ENCODE measurements at regions not wholly inside any gene's neighbourhood (a gene's known extent, or its start where the extent isn't known, plus 50 kb on each side); places are given as distances from the start of the nearest gene placed in this dataset.

DNA sequence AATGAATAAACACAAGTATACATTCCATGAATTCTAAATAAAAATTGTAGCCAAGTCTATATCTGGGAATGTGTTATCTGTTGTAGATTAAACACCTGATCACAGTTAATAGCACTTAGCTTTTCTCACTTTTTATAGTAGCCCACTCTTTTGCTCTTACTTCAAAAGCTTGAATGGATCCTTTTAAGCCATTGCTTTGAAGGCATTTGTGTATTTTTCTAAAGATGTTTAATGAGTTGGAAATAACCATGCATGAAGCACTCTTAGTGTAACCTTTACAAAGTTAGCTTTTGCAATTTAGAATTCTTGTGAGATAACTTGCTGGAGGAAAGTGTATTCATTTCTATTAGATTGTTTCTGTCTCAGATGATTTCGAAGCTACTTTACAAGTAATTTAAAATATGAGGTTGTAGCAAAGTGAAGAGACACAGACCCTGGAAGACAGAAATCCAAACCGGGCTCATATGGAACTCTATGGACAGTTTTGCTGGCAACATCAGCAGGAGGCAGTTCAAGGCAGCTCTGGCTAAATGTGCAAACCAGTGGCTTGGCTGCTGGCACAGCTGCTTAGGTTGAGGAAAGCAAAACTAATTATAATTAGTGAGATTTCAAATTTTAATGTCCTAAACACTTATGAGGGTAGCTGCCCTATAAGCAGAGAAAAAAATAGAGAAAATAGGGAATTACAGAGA lies 469.8 kb upstream of the ZEB2 start:
- DNase-seq (no peak), ATAC-seq (no peak)
- ChIA-PET POLR2A (ENCODE audit: unreplicated experiment) (no interaction called here), CTCF (no interaction called here)
- Histone ChIP-seq H3K27ac (ENCODE audit: low read length) (no peak overlapping the region), H3K9me2 (replicated peaks; ENCODE audit: low read length) (no peaks in the 10 kb centered on the region), H3K4me1 (ENCODE audit: insufficient read depth, low read length) (no peaks in the 10 kb centered on the region), H3K36me3 (ENCODE audit: low read depth, low read length) (no peaks in the 10 kb centered on the region), H3F3A (ENCODE audit: low read length, unreplicated experiment) (no peaks in the 10 kb centered on the region), H2AFZ (ENCODE audit: low read length) (no peak overlapping the region), H3K79me2 (ENCODE audit: low read length) (no peaks in the 10 kb centered on the region), H4K20me1 (ENCODE audit: low read length) (no peaks in the 10 kb centered on the region), H3K27me3 (ENCODE audit: low read length) (no peaks in the 10 kb centered on the region), H3K4me3 (ENCODE audit: low read length) (no peak overlapping the region), H3K9ac (ENCODE audit: low read length) (no peak overlapping the region), H3K4me2 (ENCODE audit: low read length) (no peak overlapping the region), H3K9me3 (ENCODE audit: low read length) (no peaks in the 10 kb centered on the region)
- no TSS peak for BruUV-seq (replicated peaks)
- no peak for TF ChIP-seq EZH2phosphoT487 (IDR thresholded peaks at IDR 0.05; ENCODE audit: borderline replicate concordance, low read length)
- TF ChIP-seq EZH2 (IDR thresholded peaks at IDR 0.05; ENCODE audit: low read length, unreplicated experiment): no peak
- TF ChIP-seq, protein P1, sequence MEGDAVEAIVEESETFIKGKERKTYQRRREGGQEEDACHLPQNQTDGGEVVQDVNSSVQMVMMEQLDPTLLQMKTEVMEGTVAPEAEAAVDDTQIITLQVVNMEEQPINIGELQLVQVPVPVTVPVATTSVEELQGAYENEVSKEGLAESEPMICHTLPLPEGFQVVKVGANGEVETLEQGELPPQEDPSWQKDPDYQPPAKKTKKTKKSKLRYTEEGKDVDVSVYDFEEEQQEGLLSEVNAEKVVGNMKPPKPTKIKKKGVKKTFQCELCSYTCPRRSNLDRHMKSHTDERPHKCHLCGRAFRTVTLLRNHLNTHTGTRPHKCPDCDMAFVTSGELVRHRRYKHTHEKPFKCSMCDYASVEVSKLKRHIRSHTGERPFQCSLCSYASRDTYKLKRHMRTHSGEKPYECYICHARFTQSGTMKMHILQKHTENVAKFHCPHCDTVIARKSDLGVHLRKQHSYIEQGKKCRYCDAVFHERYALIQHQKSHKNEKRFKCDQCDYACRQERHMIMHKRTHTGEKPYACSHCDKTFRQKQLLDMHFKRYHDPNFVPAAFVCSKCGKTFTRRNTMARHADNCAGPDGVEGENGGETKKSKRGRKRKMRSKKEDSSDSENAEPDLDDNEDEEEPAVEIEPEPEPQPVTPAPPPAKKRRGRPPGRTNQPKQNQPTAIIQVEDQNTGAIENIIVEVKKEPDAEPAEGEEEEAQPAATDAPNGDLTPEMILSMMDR (conservative IDR thresholded peaks at IDR 0.05; ENCODE audit: low read depth, low read length): no peak
- intact Hi-C loops (cut with micrococcal nuclease): loop anchor here (5.0 kb wide), 1 partner anchor 32 kb away; no protein-coding TSS in a partner anchor

DNA sequence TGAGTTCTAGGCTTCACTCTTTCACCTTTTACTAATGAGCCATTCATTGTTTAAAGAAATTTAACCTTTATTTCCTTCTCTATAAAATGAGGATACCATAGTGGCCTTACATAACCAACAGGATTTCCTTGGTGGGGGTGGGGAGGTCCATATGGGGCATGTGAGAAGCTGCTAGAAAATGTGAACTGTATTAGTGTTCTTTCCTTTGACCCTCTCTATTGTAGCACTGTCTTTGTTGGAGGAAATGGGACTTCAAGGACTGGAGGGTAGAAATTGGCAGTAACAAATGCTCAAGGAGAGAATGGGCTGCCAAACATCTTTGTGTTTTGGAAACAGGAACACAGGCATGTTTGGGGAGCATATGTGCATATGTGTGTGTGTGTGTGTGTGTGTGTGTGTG lies 468.7 kb upstream of the ZEB2 start:
- Histone ChIP-seq H4K20me1 (ENCODE audit: low read length) (no peaks in the 10 kb centered on the region), H3K4me2 (ENCODE audit: low read length) (no peak overlapping the region), H2AFZ (ENCODE audit: low read length) (no peak overlapping the region), H3K27me3 (ENCODE audit: low read length) (no peaks in the 10 kb centered on the region), H3K4me3 (ENCODE audit: low read length) (no peak overlapping the region), H3K27ac (ENCODE audit: low read length) (no peak overlapping the region), H3K36me3 (ENCODE audit: low read depth, low read length) (no peaks in the 10 kb centered on the region), H3K9me2 (replicated peaks; ENCODE audit: low read length) (no peaks in the 10 kb centered on the region), H3K9me3 (ENCODE audit: low read length) (no peaks in the 10 kb centered on the region), H3K79me2 (ENCODE audit: low read length) (no peaks in the 10 kb centered on the region), H3F3A (ENCODE audit: low read length, unreplicated experiment) (no peaks in the 10 kb centered on the region), H3K4me1 (ENCODE audit: insufficient read depth, low read length) (no peaks in the 10 kb centered on the region), H3K9ac (ENCODE audit: low read length) (no peak overlapping the region)
- CTCF ChIA-PET: no interaction called here
- DNase-seq: no peak
- TF ChIP-seq, protein P1 (conservative IDR thresholded peaks at IDR 0.05; ENCODE audit: low read depth, low read length): no peak
- no peak for TF ChIP-seq EZH2 (IDR thresholded peaks at IDR 0.05; ENCODE audit: low read length, unreplicated experiment)
- no peak for TF ChIP-seq EZH2phosphoT487 (IDR thresholded peaks at IDR 0.05; ENCODE audit: borderline replicate concordance, low read length)
- no TSS peak for BruUV-seq (replicated peaks)
- intact Hi-C loops (cut with micrococcal nuclease): no loop called here
- POLR2A ChIA-PET (ENCODE audit: unreplicated experiment): no interaction called here
- no peak for ATAC-seq

DNA sequence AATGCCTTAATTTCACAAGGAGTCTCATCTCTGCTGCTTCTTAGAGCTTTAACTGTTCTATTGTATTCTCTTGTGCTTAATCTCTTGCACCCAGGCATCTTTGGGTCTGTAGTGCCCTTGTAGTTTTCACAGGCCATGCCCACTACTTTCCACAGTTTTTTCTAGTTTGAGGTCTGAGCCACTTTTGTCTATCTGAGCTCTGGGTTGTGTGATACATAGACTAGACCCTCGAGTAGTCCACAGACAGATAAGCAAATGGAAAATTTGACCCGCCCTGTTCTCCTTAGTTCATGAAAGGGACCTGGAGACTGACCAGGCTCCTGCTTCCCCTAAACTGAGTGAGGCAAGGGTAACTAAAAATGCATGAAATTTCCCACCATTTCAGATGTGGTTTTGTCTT lies 466.8 kb upstream of the ZEB2 start:
- intact Hi-C loops (cut with micrococcal nuclease): no loop called here
- DNase-seq: no peak
- H3K9ac ChIP-seq (ENCODE audit: low read length): no peak overlapping the region
- H3K4me3 ChIP-seq (ENCODE audit: low read length): no peak overlapping the region
- H3K9me2 ChIP-seq (replicated peaks; ENCODE audit: low read length): no peaks in the 10 kb centered on the region
- no peak for ATAC-seq
- H3K36me3 ChIP-seq (ENCODE audit: low read depth, low read length): no peaks in the 10 kb centered on the region
- TF ChIP-seq, protein P1 (conservative IDR thresholded peaks at IDR 0.05; ENCODE audit: low read depth, low read length): no peak
- no peak for TF ChIP-seq EZH2 (IDR thresholded peaks at IDR 0.05; ENCODE audit: low read length, unreplicated experiment)
- TF ChIP-seq EZH2phosphoT487 (IDR thresholded peaks at IDR 0.05; ENCODE audit: borderline replicate concordance, low read length): no peak
- no peak overlapping the region for H2AFZ ChIP-seq (ENCODE audit: low read length)
- no peak overlapping the region for H3K4me2 ChIP-seq (ENCODE audit: low read length)
- H3K79me2 ChIP-seq (ENCODE audit: low read length): no peaks in the 10 kb centered on the region
- H4K20me1 ChIP-seq (ENCODE audit: low read length): no peaks in the 10 kb centered on the region
- ChIA-PET CTCF (no interaction called here), POLR2A (ENCODE audit: unreplicated experiment) (no interaction called here)
- H3K4me1 ChIP-seq (ENCODE audit: insufficient read depth, low read length): no peaks in the 10 kb centered on the region
- no TSS peak for BruUV-seq (replicated peaks)
- no peak overlapping the region for H3K27ac ChIP-seq (ENCODE audit: low read length)
- H3K27me3 ChIP-seq (ENCODE audit: low read length): no peaks in the 10 kb centered on the region
- H3F3A ChIP-seq (ENCODE audit: low read length, unreplicated experiment): no peaks in the 10 kb centered on the region
- no peaks in the 10 kb centered on the region for H3K9me3 ChIP-seq (ENCODE audit: low read length)

Data from PC-3 (cell line).